Kidney epithelial cell (primary cell): ENCODE measurements at regions not wholly inside any gene's neighbourhood (a gene's known extent, or its start where the extent isn't known, plus 50 kb on each side); places are given as distances from the start of the nearest gene placed in this dataset.

Source experiments
- DNase-seq: peaks from one replicate; pipeline ENCODE4 v3.0.0-alpha.2; 2010; ENCODE audit warnings: low read depth
- H3K27me3 ChIP-seq: 2 replicates; pipeline ENCODE4 v1.6.0; 2011; ENCODE audit warnings: low read length; ENCODE audit not compliant: control insufficient read depth, insufficient read depth
- H3K36me3 ChIP-seq: 2 replicates; pipeline ENCODE4 v1.5.1; 2011; ENCODE audit warnings: low read length; ENCODE audit not compliant: control insufficient read depth, insufficient read depth
- H3K4me3 ChIP-seq: 2 replicates; pipeline ENCODE4 v1.5.1; 2011; ENCODE audit warnings: low read depth, mild to moderate bottlenecking, control low read depth, low read length
- CTCF ChIP-seq: IDR thresholded peaks from 2 replicates; pipeline ENCODE4 v1.5.1; 2011; ENCODE audit warnings: mild to moderate bottlenecking, moderate library complexity, low read length, control low read depth, inconsistent platforms; ENCODE audit not compliant: insufficient read depth, poor library complexity, severe bottlenecking

GRCh38 chr2:200181755-200182154 lies 124.7 kb upstream of the SPATS2L start:
- Histone ChIP-seq H3K4me3 (no peak overlapping the region), H3K27me3 (no peaks in the 10 kb centered on the region), H3K36me3 (no peaks in the 10 kb centered on the region)
- DNase-seq, result no peak
- no peak for TF ChIP-seq CTCF

- no peak for DNase-seq
- no peaks in the 10 kb centered on the region for H3K36me3 ChIP-seq
- TF ChIP-seq CTCF, result no peak
- H3K4me3 ChIP-seq, result no peak overlapping the region
- H3K27me3 ChIP-seq, result no peaks in the 10 kb centered on the region
Observed at GRCh38 chr2:200184748-200185627, 121.5 kb upstream of the SPATS2L start.

GRCh38 chr2:200185628-200186000 lies 120.9 kb upstream of the SPATS2L start:
- H3K36me3 ChIP-seq, result no peaks in the 10 kb centered on the region
- no peak overlapping the region for H3K4me3 ChIP-seq
- no peak for TF ChIP-seq CTCF
- no peaks in the 10 kb centered on the region for H3K27me3 ChIP-seq
- no peak for DNase-seq

GRCh38 chr2:200186002-200186401 lies 120.5 kb upstream of the SPATS2L start:
- TF ChIP-seq CTCF, result no peak
- H3K27me3 ChIP-seq, result no peaks in the 10 kb centered on the region
- DNase-seq, result no peak
- no peaks in the 10 kb centered on the region for H3K36me3 ChIP-seq
- H3K4me3 ChIP-seq, result no peak overlapping the region

- Histone ChIP-seq H3K27me3 (no peaks in the 10 kb centered on the region), H3K4me3 (no peak overlapping the region), H3K36me3 (no peaks in the 10 kb centered on the region)
- no peak for DNase-seq
- no peak for TF ChIP-seq CTCF
Observed at GRCh38 chr2:200188876-200189275, 117.6 kb upstream of the SPATS2L start.

GRCh38 chr2:200189964-200190363 lies 116.5 kb upstream of the SPATS2L start:
- no peaks in the 10 kb centered on the region for H3K36me3 ChIP-seq
- H3K27me3 ChIP-seq, result no peaks in the 10 kb centered on the region
- DNase-seq, result no peak
- H3K4me3 ChIP-seq, result no peak overlapping the region
- TF ChIP-seq CTCF, result no peak
